ENCODE measurements at regions not wholly inside any gene's neighbourhood (a gene's known extent, or its start where the extent isn't known, plus 50 kb on each side); places are given as distances from the start of the nearest gene placed in this dataset.

DNA sequence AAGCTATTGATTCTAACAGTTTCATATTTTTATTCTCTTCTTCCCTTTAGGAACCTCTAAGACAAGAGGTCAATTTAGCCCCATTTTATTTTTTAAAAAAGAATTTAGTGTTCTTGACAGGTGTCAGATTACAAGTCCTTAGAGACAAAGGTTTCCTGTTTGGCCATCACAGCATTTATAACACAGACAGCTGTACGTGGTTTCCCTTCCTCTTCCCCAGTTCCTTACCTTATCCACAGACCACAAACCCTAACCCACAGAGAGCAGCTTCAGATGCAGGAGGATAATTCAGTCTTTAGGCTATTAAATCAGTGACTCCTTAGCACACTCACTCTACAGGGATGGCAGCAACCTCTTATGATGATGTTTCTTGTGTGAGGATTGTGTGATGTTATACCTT is 1210.1 kb downstream of the DIAPH3 start:
- H3K4me3 ChIP-seq (ENCODE audit: low read depth in 2 of 2, low read length in 1 of 2): no peak overlapping the region
- H2AFZ ChIP-seq (ENCODE audit: low read depth): no peak overlapping the region
- H3K4me2 ChIP-seq: no peak overlapping the region
- no peaks in the 10 kb centered on the region for H3K36me3 ChIP-seq (replicated peaks in 1 of 2; ENCODE audit: control insufficient read depth in 1 of 2, insufficient read depth in 2 of 2, low read length in 1 of 2)
- DNase-seq: no peak
- ChIA-PET POLR2A (no interaction called here), CTCF (interaction anchor here (1.2 kb wide), 1 partner anchor 9 kb away, joined by 3 read pairs; no protein-coding TSS in a partner anchor)
- no peaks in the 10 kb centered on the region for H3K9me3 ChIP-seq
- H3K9ac ChIP-seq: no peak overlapping the region
- WGBS (ENCODE audit: low lambda C conversion rate): 18% methylated on average over 1 of the region's 1 CpG
- H3K27ac ChIP-seq (ENCODE audit: low read depth in 2 of 2, low read length in 1 of 2): no peak overlapping the region
- no peaks in the 10 kb centered on the region for H3K4me1 ChIP-seq (ENCODE audit: control insufficient read depth in 1 of 2, insufficient read depth in 2 of 2, low read depth in 1 of 2, low read length in 1 of 2)
- no peak for TF ChIP-seq MEF2A (IDR thresholded peaks at IDR 0.05; ENCODE audit: borderline replicate concordance, low read depth)
- TF ChIP-seq, protein P1, sequence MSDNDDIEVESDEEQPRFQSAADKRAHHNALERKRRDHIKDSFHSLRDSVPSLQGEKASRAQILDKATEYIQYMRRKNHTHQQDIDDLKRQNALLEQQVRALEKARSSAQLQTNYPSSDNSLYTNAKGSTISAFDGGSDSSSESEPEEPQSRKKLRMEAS (IDR thresholded peaks at IDR 0.05; ENCODE audit: low read depth): no peak
- no peak for TF ChIP-seq RXRA (IDR thresholded peaks at IDR 0.05; ENCODE audit: borderline replicate concordance, low read depth)
- no peak for TF ChIP-seq EZH2phosphoT487 (IDR thresholded peaks at IDR 0.05; ENCODE audit: borderline replicate concordance, low read depth)
- no peak for TF ChIP-seq JUND (IDR thresholded peaks at IDR 0.05)
- TF ChIP-seq SIN3A (IDR thresholded peaks at IDR 0.05; ENCODE audit: borderline replicate concordance, low read depth, low read length): no peak
- TF ChIP-seq, protein P2, sequence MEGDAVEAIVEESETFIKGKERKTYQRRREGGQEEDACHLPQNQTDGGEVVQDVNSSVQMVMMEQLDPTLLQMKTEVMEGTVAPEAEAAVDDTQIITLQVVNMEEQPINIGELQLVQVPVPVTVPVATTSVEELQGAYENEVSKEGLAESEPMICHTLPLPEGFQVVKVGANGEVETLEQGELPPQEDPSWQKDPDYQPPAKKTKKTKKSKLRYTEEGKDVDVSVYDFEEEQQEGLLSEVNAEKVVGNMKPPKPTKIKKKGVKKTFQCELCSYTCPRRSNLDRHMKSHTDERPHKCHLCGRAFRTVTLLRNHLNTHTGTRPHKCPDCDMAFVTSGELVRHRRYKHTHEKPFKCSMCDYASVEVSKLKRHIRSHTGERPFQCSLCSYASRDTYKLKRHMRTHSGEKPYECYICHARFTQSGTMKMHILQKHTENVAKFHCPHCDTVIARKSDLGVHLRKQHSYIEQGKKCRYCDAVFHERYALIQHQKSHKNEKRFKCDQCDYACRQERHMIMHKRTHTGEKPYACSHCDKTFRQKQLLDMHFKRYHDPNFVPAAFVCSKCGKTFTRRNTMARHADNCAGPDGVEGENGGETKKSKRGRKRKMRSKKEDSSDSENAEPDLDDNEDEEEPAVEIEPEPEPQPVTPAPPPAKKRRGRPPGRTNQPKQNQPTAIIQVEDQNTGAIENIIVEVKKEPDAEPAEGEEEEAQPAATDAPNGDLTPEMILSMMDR (IDR thresholded peaks at IDR 0.05): no peak
- TF ChIP-seq, protein P3, sequence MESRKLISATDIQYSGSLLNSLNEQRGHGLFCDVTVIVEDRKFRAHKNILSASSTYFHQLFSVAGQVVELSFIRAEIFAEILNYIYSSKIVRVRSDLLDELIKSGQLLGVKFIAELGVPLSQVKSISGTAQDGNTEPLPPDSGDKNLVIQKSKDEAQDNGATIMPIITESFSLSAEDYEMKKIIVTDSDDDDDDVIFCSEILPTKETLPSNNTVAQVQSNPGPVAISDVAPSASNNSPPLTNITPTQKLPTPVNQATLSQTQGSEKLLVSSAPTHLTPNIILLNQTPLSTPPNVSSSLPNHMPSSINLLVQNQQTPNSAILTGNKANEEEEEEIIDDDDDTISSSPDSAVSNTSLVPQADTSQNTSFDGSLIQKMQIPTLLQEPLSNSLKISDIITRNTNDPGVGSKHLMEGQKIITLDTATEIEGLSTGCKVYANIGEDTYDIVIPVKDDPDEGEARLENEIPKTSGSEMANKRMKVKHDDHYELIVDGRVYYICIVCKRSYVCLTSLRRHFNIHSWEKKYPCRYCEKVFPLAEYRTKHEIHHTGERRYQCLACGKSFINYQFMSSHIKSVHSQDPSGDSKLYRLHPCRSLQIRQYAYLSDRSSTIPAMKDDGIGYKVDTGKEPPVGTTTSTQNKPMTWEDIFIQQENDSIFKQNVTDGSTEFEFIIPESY (IDR thresholded peaks at IDR 0.05; ENCODE audit: borderline replicate concordance, low read depth): no peak
- no peak for TF ChIP-seq RFX5 (IDR thresholded peaks at IDR 0.05; ENCODE audit: low read length)
- no peak for TF ChIP-seq CHD2 (IDR thresholded peaks at IDR 0.05; ENCODE audit: low read length, partially characterized antibody)
- TF ChIP-seq, protein P4, sequence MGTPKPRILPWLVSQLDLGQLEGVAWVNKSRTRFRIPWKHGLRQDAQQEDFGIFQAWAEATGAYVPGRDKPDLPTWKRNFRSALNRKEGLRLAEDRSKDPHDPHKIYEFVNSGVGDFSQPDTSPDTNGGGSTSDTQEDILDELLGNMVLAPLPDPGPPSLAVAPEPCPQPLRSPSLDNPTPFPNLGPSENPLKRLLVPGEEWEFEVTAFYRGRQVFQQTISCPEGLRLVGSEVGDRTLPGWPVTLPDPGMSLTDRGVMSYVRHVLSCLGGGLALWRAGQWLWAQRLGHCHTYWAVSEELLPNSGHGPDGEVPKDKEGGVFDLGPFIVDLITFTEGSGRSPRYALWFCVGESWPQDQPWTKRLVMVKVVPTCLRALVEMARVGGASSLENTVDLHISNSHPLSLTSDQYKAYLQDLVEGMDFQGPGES (IDR thresholded peaks at IDR 0.05; ENCODE audit: low read depth, low read length): no peak
- no peak for TF ChIP-seq POLR2AphosphoS5 (IDR thresholded peaks at IDR 0.05; ENCODE audit: low read depth, low read length)
- TF ChIP-seq, protein P5, sequence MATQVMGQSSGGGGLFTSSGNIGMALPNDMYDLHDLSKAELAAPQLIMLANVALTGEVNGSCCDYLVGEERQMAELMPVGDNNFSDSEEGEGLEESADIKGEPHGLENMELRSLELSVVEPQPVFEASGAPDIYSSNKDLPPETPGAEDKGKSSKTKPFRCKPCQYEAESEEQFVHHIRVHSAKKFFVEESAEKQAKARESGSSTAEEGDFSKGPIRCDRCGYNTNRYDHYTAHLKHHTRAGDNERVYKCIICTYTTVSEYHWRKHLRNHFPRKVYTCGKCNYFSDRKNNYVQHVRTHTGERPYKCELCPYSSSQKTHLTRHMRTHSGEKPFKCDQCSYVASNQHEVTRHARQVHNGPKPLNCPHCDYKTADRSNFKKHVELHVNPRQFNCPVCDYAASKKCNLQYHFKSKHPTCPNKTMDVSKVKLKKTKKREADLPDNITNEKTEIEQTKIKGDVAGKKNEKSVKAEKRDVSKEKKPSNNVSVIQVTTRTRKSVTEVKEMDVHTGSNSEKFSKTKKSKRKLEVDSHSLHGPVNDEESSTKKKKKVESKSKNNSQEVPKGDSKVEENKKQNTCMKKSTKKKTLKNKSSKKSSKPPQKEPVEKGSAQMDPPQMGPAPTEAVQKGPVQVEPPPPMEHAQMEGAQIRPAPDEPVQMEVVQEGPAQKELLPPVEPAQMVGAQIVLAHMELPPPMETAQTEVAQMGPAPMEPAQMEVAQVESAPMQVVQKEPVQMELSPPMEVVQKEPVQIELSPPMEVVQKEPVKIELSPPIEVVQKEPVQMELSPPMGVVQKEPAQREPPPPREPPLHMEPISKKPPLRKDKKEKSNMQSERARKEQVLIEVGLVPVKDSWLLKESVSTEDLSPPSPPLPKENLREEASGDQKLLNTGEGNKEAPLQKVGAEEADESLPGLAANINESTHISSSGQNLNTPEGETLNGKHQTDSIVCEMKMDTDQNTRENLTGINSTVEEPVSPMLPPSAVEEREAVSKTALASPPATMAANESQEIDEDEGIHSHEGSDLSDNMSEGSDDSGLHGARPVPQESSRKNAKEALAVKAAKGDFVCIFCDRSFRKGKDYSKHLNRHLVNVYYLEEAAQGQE (IDR thresholded peaks at IDR 0.05; ENCODE audit: low read depth, low read length): no peak
- no peak for TF ChIP-seq TEAD4 (IDR thresholded peaks at IDR 0.05; ENCODE audit: borderline replicate concordance, insufficient read depth)
- TF ChIP-seq, protein P6, sequence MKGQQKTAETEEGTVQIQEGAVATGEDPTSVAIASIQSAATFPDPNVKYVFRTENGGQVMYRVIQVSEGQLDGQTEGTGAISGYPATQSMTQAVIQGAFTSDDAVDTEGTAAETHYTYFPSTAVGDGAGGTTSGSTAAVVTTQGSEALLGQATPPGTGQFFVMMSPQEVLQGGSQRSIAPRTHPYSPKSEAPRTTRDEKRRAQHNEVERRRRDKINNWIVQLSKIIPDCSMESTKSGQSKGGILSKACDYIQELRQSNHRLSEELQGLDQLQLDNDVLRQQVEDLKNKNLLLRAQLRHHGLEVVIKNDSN (IDR thresholded peaks at IDR 0.05; ENCODE audit: borderline replicate concordance, low read depth): no peak
- TF ChIP-seq FOXM1 (IDR thresholded peaks at IDR 0.05; ENCODE audit: low read depth): no peak
- no peak for TF ChIP-seq RCOR1 (IDR thresholded peaks at IDR 0.05; ENCODE audit: low read length)
- no peak for TF ChIP-seq NFIC (IDR thresholded peaks at IDR 0.05; ENCODE audit: borderline replicate concordance)
- H4K20me1 ChIP-seq (ENCODE audit: insufficient read depth): no peaks in the 10 kb centered on the region
- no peaks in the 10 kb centered on the region for H3K9me2 ChIP-seq
- no peaks in the 10 kb centered on the region for H3F3A ChIP-seq (replicated peaks; ENCODE audit: insufficient read depth)
- no peaks in the 10 kb centered on the region for H3K27me3 ChIP-seq (ENCODE audit: insufficient read depth)
- no peaks in the 10 kb centered on the region for H3K79me2 ChIP-seq (ENCODE audit: insufficient read depth)
